HG03342 (cell line): ENCODE measurements at regions not wholly inside any gene's neighbourhood (a gene's known extent, or its start where the extent isn't known, plus 50 kb on each side); places are given as distances from the start of the nearest gene placed in this dataset.
"Not testable (repeated sequence)": the region's sequence is repeated elsewhere in the genome, so short reads cannot be mapped to it uniquely, and the experiment has no call there.

Experiments
- ATAC-seq: cut with Tn5 transposase; IDR thresholded peaks from one replicate; pipeline ENCODE4 v1.9.1; 2021; ENCODE audit warnings: mild to moderate bottlenecking, moderate library complexity; ENCODE audit not compliant: unreplicated experiment

DNA sequence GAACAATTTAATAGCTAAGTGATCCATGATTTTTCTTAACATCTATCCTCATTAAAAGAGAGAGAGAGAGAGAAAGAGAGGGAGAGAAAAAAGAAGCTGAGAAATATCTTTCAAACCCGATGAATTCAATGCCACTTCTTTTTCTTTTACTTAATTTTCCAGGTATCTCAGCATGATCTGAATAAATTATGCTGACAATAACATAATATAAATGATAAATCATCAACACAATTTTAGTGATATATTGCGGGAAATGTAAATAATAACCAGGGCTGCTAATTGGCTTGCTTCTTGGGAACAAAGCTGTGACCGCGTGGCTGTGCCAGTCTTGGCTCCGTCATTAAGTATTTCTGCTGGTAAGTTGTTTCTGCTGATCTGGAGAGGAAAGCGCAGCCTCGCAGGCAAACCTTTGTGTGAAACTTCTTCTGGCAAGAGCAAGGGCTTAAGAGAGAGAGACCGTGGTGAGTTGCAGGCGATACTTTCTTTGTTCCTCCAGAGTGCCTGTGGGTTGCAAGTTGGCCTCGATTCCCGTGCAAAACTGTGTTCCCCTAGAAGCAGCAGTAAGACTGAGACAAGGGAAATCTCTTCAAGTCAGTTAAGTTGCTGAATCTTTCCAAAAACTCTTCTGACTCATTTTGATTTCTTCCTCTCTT, 489.1 kb upstream of the TSHZ3 start:
- ATAC-seq: no peak

DNA sequence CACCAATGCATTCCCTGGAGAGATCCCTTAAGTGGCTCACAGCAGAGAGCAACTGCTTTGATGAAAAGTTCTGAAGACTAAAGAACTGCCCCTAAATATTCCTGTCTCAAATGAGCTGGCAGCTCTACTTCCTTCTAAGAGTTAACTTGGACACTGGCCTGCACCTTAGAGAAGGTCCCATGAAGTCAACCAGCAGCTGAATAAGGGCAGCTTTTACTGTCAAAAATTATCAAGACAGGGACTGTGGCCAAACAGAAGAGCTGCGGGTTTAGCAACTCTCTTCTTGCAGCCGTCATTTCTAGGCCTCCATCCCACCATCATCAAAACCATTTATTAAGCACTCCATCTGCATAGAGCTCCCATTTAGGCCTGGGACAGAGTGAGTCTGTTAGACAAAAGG, 491.1 kb upstream of the TSHZ3 start:
- no peak for ATAC-seq

DNA sequence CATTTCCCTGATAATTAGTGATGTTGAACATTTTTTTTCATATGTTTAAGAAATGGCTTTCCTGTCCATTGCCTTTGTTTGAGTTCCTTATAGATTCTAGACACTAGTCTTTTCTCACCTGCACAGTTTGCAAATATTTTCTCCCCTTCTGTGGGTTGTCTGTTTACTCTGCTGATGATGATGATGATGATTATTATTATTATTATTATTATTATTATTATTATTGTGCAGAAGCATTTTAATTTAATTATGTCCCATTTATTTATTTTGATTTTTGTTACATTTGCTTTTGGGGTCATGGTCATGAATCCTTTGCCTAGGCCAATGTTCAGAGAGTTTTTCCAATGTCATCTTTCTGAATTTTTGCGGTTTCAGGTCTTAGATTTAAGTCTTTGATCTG, 492.5 kb upstream of the TSHZ3 start:
- ATAC-seq: no peak

DNA sequence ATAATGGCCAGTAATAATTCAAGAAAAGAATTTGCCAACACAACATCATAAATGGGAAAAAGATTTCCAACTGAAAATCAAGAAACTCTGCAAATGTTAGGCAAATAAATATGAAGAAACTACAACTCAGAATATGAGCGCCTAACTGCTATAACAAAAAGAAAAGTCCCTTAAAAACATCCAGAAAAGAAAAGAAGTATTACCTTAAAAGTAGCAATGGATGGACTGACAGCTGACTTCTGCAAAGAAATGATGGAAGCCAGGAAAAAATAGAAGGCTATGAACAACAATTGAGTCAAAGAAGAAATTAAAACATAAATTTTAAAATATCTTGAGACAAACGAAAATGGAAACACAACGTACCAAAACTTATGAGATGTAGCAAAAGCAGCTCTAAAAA, 482.3 kb upstream of the ZNF507 start:
- ATAC-seq: no peak

DNA sequence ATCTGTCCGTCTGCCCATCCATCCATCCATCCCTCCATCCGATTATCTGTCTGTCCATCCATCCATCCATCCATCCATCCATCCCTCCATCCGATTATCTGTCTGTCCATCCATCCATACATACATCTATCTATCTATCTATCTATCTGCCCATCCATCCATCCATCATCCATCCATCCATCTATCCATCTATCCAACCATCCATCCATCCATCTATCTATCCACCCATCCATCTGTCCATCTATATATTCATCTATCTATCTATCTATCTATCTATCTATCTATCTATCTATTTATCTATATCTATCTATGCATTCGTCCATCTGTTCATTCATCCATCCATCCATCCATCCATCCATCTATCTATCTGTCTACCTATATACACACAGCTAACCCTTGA, 471.1 kb upstream of the ZNF507 start:
- no peak for ATAC-seq

DNA sequence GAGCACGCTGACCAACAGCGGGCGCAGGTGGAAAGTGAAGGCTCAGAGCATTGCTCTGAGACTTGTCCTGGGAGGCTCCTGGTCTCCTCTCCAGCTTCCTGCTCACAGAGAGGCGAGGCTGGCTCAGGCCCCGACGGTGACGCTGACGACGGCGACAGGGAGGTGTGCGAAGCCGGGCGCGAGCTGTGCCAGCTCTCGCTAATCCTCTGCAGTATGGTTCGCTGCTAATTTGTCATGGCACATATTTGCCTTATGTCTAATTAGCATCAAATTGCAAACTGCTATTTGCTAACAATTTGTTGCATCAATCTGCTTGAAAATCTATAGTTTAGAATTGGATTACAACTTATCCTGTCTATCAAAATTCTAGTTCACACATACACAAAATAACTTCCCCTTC, 469.8 kb upstream of the ZNF507 start:
- ATAC-seq: no peak

DNA sequence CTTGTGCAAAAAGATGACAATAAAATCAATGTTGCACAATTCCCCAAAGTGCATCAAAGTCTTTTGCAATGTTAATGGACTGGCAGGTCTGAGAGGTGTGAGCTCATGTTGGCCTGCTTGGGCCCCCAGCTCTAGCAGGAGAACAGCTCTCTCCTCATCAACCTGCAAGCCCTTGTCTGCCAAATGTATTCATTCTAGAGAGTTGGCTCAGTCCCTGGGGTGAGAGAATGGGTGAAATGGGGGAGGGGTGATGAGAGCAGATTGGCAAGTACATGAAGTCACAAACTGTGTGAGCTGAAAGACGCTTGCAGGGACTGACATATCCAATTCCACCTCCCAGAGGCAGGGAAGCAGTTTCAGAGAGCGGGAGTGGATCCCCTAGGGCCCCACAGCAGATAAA, 465.1 kb upstream of the ZNF507 start:
- no peak for ATAC-seq

DNA sequence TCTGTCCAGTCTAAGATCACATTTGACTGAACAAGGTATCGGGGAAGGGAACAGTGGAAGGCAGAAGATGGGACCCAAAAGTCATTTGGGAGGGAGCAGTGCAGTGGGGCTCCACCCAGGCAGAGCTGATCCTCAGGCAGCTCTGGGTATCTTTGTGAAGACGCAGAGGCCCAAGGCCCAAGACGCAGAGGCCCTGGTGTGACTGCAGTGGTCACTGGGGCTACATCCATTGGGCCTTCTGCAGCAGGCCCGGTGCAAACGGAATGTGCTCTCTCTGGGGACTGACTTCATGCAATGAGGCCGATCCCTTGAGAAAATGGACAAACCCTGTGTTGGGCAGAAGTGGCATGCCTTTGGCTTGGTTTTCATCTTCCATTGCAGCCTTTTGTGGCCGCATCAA, 463.4 kb upstream of the ZNF507 start:
- ATAC-seq: no peak

DNA sequence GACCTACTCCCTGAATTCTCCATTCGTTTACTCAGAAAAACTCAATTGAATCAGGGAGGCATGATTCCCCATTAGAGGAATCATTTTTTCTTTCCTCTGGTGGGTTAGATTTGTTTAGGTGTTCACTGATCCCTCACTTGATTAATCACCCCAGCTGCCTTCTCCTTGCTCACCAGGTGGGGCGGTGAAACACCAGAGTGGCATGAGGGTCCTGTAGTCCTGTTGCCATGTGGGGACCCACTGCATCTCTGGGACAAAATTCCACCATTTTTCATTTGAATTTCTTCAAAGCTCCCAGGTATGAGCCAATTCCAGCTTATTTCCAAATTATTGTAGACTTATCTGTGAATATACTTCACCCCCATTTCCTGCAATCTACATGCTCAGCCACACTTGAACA, 462.7 kb upstream of the ZNF507 start:
- ATAC-seq: no peak

DNA sequence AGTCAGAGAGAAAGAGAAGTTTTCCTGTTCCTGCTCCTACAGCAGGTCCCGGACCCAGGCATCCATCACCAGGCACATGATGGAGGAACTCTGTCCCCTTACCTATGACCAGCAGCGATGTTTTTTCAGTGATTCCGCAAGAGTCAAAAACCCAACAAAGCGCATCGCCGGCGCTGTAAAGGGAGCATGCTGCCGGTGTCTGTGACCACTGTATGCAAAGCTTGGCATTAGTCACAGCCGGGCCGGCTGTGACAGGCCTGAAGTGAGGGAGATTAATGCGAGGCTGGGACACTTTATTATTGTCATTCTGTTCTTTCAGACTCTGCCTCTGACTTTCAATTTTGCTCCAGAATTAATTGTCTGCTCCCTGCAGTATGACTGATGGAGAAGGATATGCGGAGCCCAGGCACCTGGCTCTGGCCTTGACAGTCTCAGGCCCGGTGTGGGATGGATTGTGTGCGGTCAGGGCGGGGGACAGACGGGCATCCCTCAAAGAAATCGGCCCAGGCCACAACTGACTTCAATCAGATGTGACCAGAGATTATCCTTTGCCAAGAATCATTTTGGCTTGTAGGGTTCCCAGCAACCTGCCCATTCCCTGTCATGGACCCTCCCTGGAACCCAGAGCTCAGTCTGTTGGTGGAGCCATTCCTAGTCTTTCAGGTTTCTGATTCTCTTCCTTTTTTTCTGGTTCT, 462.0 kb upstream of the ZNF507 start:
- ATAC-seq: no peak

DNA sequence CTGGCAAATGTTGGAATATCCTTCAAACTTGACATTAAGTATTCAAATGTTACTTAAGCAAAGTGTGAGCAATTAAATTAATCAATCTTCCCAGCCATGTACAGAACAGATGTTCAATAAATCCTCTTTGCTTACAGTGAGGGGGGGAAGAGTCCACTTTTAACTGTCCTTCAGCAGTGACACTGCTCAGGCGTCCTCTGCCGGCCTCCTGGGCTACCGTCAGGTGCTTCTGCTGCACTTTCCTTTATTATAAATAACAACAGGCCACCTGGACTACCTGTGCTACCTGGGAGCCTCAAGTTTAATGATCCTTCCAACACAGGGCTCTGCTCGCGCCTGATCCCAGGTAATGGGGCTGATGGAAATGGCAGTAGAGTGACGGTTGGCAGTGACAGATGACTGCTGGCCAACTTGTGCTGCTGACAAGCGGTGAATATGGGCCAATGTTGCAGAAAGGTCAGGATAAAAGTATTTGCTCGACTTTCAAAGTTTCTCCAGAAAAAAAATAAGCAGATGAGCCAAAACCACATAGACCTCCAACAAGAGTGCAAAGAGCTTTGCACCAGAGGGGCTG, 460.0 kb upstream of the ZNF507 start:
- no peak for ATAC-seq

DNA sequence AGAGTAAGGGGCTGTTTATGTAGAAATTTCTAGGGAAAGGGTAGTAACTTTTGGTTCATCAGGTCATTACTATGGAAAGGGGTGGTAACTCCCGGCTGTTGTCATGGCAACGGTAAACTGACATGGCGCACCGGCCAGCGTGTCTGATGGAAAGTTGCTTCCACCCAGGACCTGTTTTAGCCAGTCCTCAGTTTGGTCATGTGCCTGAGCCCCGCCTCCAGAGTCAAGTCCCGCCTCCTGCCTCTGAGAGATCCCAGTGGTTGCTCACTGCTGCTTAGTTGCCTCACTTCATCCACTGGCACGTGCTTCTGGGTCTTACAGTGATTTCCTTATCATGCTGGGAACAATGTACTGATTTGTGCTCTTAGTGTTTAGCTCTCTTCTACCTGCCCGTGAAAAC, 455.2 kb upstream of the ZNF507 start:
- ATAC-seq: no peak

DNA sequence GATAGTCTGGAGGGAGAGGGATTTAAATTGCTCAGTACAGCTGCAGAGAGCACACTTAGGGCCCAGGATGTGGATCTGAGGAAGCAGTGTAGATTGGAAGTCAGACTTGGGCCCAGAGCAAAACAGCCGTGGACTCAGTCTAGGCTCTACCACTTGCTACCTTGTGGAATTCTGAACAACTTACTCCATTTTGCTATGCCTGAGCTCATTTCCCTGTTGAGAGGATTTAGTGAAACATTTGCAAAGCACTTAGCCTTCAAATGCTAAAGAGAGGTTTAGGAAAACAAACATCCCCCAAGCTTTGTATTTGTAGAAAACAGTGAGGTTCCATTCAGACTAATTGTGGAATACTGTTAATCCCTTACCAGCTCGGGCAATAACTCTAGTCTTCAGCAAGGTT, 453.4 kb upstream of the ZNF507 start:
- ATAC-seq: no peak

DNA sequence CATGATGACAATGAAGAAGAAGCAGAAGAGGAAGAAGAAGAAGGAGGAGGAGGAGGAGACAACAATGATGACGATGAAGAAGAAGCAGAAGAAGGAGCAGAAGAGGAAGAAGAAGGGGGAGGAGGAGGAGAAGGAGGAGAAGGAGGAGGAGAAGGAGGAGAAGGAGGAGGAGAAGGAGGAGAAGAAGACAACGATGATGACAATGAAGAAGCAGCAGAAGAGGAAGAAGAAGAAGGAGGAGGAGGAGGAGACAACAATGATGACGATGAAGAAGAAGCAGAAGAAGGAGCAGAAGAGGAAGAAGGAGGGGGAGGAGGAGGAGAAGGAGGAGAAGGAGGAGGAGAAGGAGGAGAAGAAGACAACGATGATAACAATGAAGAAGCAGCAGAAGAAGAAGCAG, 451.9 kb upstream of the ZNF507 start:
- not testable (repeated sequence) for ATAC-seq

DNA sequence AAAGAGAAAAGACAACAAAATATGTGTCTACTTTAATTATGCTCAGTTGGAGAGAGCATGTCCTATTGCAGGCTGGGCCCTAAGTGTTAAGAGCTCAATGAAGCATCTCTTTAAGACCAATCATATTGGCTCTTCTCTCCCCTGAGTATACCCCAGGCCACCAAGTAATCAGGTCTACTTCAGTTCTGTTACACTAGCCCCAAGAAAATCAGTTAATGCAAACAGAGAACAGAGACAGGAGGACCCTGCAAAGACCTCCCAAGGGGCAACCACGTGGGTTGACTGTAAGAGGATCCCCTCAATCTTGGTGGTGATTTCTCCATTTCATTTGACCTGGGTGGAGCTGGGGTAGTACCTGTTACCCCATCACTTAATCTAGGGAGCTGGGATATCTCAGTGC, 451.0 kb upstream of the ZNF507 start:
- ATAC-seq: no peak

DNA sequence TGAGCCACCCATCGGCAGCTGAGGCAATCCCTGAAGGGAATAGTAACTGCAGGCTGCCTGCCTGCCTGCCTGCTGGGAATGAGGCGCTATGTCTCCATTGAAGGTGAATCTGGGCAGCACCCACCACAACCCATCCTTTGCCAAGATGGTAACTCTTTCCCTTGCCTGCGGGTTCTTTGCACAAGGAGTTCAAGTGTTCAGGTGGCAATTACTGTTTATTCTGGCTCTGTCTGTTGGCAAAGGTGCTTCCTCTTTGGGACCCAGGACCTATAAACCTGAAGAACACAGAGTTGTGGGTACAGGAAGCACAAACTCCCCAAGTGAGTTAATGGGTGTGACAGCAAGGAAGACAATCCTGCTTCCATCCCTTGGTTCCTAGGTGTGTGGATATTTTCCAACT, 448.1 kb upstream of the ZNF507 start:
- ATAC-seq: no peak

DNA sequence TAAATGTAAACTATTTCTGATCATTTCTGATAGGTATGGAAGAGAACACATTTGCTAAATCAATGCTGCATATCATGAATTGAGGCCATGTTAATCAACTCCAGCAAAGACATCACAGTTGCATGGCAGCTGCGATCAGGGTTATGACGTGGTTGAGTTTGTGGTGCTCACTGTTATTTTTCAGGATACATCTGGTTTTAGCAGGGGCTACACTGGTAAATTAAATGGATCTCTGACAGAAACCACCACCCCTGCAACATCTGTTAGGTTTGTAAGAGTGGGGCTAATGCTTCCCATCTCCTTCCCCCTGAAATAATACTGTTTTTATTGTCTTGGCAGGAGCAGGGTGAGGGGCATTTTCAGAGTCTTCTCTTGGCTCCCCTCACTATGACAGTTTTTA, 444.4 kb upstream of the ZNF507 start:
- no peak for ATAC-seq

DNA sequence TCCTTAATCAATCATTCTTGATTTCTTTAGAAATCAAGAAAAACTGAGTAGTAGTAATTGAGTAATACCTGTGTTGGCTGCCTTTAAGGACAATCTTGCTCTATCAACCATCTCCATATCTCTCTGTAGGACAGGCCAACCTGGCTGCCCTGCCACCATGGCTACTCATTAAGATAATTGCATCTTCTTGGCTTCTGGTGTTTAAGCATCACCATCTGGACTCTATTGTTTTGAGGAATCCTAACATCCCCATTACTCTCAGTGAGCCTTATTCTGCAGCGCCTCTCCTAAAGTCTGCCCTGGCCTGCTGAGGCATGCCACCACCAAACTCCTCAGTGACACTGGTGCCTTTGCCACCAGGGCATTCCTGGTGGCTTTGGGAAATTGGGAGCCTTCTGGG, 442.6 kb upstream of the ZNF507 start:
- ATAC-seq: no peak

DNA sequence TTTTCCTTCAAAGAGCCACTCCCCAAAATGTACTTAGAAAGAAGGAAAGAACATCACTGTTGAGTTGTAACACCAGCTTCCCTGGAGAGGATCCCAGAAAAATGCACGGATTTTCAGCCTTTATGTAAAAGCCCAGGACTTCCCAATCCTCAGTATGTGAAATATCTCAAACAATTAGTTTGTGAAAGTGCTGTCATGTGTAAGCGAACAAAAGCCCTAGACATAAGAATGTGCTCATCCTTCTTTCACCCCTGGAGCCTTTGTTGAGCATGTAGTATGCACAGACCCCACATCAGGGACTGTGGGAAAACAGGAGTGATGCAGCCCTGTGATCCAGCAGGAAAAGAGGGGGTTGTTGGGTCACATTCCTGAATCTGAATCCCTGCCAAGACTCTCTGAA, 441.4 kb upstream of the ZNF507 start:
- no peak for ATAC-seq

DNA sequence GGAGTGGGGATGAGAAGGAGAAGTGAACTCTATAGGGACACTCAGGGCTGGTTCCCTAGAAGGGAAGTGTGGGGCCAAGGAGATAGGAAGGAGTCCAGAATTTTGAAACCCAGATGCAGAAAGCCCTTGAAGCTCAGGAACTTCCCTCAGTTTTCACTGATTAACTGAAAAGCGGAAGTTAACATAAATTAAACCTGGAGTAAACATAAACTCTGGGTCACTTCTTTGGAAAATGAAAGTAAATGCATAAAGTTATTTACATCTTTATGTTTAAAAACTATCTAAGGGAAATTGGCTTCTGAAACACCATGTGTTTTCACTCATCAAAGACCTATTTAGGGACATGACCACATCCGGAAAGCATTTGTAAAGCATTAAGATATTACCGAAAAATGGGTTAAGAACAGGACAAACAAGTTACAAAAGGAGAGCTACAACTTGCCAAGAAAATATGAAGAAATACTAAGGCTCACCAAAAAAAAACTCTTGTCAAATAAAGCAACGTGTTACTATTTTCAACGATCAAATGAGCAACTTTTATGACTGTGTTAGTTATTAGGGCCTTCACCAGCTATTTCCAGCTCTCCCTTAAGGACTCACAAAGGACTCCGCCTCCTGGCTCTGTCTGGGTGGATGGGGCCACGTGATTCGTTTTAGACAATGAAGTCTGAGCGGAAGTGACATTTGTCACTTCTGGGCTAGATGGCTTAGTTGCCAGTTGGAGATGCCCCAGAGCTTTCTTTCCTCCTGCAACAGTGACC, 439.1 kb upstream of the ZNF507 start:
- ATAC-seq: no peak

DNA sequence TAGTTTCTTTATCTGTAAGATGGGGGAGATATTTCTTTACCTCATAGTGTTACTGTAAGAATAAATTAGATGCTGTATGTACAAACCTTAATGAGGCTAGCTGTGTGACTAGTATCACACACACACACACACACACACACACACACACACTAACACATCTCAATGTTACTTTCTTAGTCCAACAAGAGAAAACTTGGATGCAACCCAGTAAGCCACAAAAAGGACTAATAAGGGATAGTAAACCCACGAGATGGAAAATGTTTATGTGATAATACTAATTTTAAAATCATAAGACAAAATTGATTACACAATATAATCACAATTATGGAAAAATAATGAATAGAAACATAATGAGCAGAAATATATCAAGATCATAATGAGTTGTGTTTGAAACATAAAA, 437.7 kb upstream of the ZNF507 start:
- ATAC-seq: no peak

DNA sequence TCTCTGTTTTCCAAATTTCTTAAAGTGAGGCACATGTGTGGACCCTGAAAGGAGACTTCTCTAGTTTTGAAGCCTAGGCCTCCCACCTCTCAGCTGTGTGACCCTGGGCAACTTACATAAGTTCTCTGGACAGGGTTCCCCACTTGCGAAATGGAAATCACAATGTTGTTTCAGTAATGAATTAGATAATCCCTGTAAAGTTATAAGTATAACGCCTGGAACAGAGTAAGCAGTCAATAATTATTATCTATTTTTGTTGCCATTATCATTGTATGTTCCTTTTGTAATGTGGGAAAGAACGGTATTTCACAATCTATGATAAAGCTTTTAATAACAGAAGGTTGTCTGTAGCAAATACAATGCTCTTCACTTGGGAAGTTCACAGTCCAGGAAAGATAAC, 437.3 kb upstream of the ZNF507 start:
- ATAC-seq: no peak
